PFSK-1 (cell line): ENCODE measurements at regions not wholly inside any gene's neighbourhood (a gene's known extent, or its start where the extent isn't known, plus 50 kb on each side); places are given as distances from the start of the nearest gene placed in this dataset.

Experiments
- FOXP2 ChIP-seq: optimal IDR thresholded peaks from 2 replicates; pipeline ENCODE3; 2011; ENCODE audit warnings: borderline replicate concordance, control low read depth, inconsistent platforms; ENCODE audit not compliant: insufficient read depth; ENCODE audit errors: extremely low read length, extremely low read depth
- POLR2AphosphoS5 ChIP-seq: IDR thresholded peaks from 2 replicates; pipeline ENCODE4 v1.6.1; 2012; ENCODE audit warnings: low read depth, mild to moderate bottlenecking, control low read depth, low read length, moderate library complexity
- REST ChIP-seq, 2 experiments: IDR thresholded peaks; 2 replicates each; pipeline versions ENCODE4 v1.6.1 to v1.8.0; 2011 to 2012; ENCODE audit warnings: low read depth in 2 of 2, low read length in 2 of 2, control low read depth in 1 of 2, inconsistent platforms in 1 of 2, mild to moderate bottlenecking in 1 of 2, moderate library complexity in 1 of 2; ENCODE audit not compliant: insufficient read depth in 1 of 2
- SIN3A ChIP-seq: IDR thresholded peaks from 2 replicates; pipeline ENCODE4 v1.6.1; 2012; ENCODE audit warnings: mild to moderate bottlenecking, low read length, moderate library complexity, borderline replicate concordance; ENCODE audit not compliant: insufficient read depth
- TAF1 ChIP-seq: IDR thresholded peaks from 2 replicates; pipeline ENCODE4 v1.6.1; 2012; ENCODE audit warnings: low read length, control low read depth, borderline replicate concordance; ENCODE audit not compliant: insufficient read depth

- TF ChIP-seq POLR2AphosphoS5 (no peak), FOXP2 (no peak), REST (IDR thresholded peaks at IDR 0.05; ENCODE audit: insufficient read depth in 1 of 2, low read depth in 2 of 2, low read length in 2 of 2) (no peak)
These were observed 453.8 kb upstream of the MC4R start for GRCh38 chr18:60826346-60826745.

- TF ChIP-seq FOXP2 (no peak), TAF1 (no peak), POLR2AphosphoS5 (no peak), REST (IDR thresholded peaks at IDR 0.05; ENCODE audit: insufficient read depth in 1 of 2, low read depth in 2 of 2, low read length in 2 of 2) (no peak), SIN3A (no peak)
These were observed 459.4 kb upstream of the MC4R start for GRCh38 chr18:60831971-60832370.

- TF ChIP-seq TAF1 (no peak), POLR2AphosphoS5 (no peak), SIN3A (no peak), REST (IDR thresholded peaks at IDR 0.05; ENCODE audit: insufficient read depth in 1 of 2, low read depth in 2 of 2, low read length in 2 of 2) (no peak), FOXP2 (no peak)
These were observed 466.1 kb upstream of the MC4R start for GRCh38 chr18:60838677-60839076.

- TF ChIP-seq FOXP2 (no peak), POLR2AphosphoS5 (no peak), REST (IDR thresholded peaks at IDR 0.05; ENCODE audit: insufficient read depth in 1 of 2, low read depth in 2 of 2, low read length in 2 of 2) (no peak), TAF1 (no peak), SIN3A (no peak)
These were observed 473.8 kb upstream of the MC4R start for GRCh38 chr18:60846396-60846795.

- no peak for TF ChIP-seq POLR2AphosphoS5
- TF ChIP-seq FOXP2: no peak
- TF ChIP-seq TAF1: no peak
- no peak for TF ChIP-seq REST (IDR thresholded peaks at IDR 0.05; ENCODE audit: insufficient read depth in 1 of 2, low read depth in 2 of 2, low read length in 2 of 2)
- TF ChIP-seq SIN3A: no peak
These were observed 474.9 kb upstream of the MC4R start for GRCh38 chr18:60847517-60847916.
